Mucosa of descending colon (tissue), 3 donors: ENCODE measurements at regions not wholly inside any gene's neighbourhood (a gene's known extent, or its start where the extent isn't known, plus 50 kb on each side); places are given as distances from the start of the nearest gene placed in this dataset.

Experiments used
- ATAC-seq: fragments of 200-7000 bp; cut with Tn5 transposase; one replicate; pipeline ENCODE4 v1.9.1; 2020; ENCODE audit warnings: mild to moderate bottlenecking, moderate library complexity
- DNase-seq, 3 donors: peaks; one replicate each; pipeline ENCODE4 v3.0.0-alpha.2; 2020
- H3K36me3 ChIP-seq: fragments of 200-600 bp; one replicate; pipeline ENCODE4 v1.8.0; 2021; ENCODE audit warnings: low read depth, mild to moderate bottlenecking
- H3K4me1 ChIP-seq: fragments of 200-600 bp; one replicate; pipeline ENCODE4 v1.8.0; 2021; ENCODE audit warnings: low read depth, mild to moderate bottlenecking
- H3K4me3 ChIP-seq: fragments of 200-600 bp; one replicate; pipeline ENCODE4 v1.8.0; 2021; ENCODE audit warnings: mild to moderate bottlenecking
- H3K9me3 ChIP-seq: fragments of 200-600 bp; one replicate; pipeline ENCODE4 v1.8.0; 2021; ENCODE audit warnings: mild to moderate bottlenecking
- intact Hi-C, 2 donors: fragments of 100-400 bp; cut with DNase I in 1 of 2; cut with micrococcal nuclease in 1 of 2; formaldehyde crosslinking; loops; one replicate each; pipeline versions ENCODE4 v1.11.0 to v1.11.1; 2022; cut with DNase I, micrococcal nuclease
- TF ChIP-seq, protein P1 (sequence below): fragments of 200-600 bp; IDR thresholded peaks from one replicate; pipeline ENCODE4 v1.8.0; 2022; ENCODE audit warnings: antibody characterized with exemption, mild to moderate bottlenecking
- donor health status: DM: no; HTN: no; CAD: no; lungs with moderate emphysema.
- donor health status: DM: no; HTN: no; CAD: no.
- donor health status: DM: no; HTN: yes; CAD: no.

DNA sequence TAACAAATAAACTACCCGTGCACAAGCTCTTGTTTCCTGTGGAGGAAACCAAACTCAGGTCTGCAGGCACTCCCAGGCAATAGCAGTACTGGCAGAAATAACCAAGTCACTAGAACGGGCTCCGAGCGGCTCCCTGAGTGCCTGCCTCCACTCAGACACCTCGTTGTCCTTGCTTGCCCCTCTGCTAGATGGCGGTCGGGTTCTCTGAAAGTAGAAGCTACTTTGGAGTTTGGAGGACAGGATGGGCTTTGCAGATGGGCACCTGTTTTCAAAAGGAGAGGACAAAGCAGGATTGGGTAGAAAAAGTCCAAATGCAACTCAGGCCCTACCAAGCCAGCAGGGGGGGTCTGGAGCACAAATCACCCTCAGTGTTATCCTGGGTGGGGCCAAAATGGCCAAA lies 136.4 kb downstream of the LRRC30 start:
- intact Hi-C loops: no loop called here

DNA sequence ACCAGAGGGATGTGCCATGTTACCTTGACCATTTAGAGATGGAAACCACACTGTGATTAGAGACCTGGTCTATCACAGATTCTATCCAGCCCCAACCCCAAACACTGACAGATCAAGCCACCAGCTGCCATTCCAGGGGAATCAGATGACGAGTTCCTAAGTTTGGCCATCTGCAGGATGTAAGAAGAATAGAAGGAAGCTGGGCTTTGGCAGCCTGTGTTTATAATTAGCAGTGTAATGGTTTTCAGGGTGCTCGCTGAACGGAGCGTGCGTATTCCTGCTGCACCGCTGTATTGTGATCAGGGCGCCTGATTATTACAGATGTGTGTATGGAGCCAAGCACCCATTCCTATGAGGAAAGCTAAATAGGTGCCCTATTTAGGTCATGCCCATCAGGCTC lies 138.1 kb downstream of the LRRC30 start:
- TF ChIP-seq, protein P1, sequence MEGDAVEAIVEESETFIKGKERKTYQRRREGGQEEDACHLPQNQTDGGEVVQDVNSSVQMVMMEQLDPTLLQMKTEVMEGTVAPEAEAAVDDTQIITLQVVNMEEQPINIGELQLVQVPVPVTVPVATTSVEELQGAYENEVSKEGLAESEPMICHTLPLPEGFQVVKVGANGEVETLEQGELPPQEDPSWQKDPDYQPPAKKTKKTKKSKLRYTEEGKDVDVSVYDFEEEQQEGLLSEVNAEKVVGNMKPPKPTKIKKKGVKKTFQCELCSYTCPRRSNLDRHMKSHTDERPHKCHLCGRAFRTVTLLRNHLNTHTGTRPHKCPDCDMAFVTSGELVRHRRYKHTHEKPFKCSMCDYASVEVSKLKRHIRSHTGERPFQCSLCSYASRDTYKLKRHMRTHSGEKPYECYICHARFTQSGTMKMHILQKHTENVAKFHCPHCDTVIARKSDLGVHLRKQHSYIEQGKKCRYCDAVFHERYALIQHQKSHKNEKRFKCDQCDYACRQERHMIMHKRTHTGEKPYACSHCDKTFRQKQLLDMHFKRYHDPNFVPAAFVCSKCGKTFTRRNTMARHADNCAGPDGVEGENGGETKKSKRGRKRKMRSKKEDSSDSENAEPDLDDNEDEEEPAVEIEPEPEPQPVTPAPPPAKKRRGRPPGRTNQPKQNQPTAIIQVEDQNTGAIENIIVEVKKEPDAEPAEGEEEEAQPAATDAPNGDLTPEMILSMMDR: no peak
- no peaks in the 10 kb centered on the region for H3K4me1 ChIP-seq
- ATAC-seq (no peak), DNase-seq (no peak)
- H3K9me3 ChIP-seq: no peaks in the 10 kb centered on the region
- no peak overlapping the region for H3K4me3 ChIP-seq
- H3K36me3 ChIP-seq: no peaks in the 10 kb centered on the region
- intact Hi-C loops: no loop called here

More for the DNA sequence above, 136.4 kb downstream of the LRRC30 start:
- DNase-seq (no peak), ATAC-seq (no peak)
- TF ChIP-seq, protein P1: no peak
- no peaks in the 10 kb centered on the region for H3K4me1 ChIP-seq
- H3K9me3 ChIP-seq: no peaks in the 10 kb centered on the region
- H3K4me3 ChIP-seq: no peak overlapping the region
- no peaks in the 10 kb centered on the region for H3K36me3 ChIP-seq

DNA sequence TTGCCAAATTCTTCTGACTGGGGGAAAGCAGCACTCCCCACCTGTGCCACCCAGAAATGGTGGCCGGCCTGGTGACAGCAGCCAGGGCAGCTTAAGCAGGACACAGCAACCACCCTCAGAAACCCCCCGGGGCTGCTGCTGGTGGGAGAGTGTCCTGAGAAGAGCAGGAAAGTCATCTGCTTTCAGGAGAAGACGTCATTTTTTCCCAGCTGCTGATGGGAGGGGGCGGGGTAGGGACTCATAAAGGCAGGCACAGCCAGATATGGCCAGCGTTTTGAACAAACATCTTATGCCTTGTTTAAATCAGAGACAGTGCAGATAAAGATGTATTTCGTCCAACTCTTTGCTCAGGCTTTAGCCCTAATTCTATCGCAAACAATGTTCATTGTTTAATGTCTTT lies 139.5 kb downstream of the LRRC30 start:
- H3K4me1 ChIP-seq: no peaks in the 10 kb centered on the region
- ATAC-seq (no peak), DNase-seq (peak in 1 of 3 donors; percentile 7)
- TF ChIP-seq, protein P1: no peak
- H3K36me3 ChIP-seq: no peaks in the 10 kb centered on the region
- intact Hi-C loops: no loop called here
- no peaks in the 10 kb centered on the region for H3K9me3 ChIP-seq
- no peak overlapping the region for H3K4me3 ChIP-seq

DNA sequence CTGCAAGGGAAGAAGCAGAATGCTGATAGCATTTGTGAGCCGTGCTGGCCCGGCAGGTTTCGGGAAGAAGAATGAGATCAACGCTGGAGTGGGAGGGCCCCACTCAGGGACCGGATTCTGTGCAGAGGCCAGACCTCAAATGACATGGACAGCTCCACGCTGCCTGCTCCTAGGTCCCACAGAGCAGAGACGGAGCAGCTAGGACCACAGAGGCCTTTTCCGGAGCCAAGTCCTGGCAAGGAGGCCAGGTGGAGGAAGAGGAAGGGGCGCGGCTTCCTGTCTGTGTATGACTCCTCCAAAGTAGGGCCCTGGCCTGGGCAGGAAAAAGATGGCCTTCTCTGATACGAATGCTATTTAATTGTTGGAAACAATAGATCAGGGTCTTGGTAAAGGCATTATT lies 139.9 kb downstream of the LRRC30 start:
- ATAC-seq: peak; percentile 15
- TF ChIP-seq, protein P1: no peak
- Histone ChIP-seq H3K4me3 (no peak overlapping the region), H3K36me3 (no peaks in the 10 kb centered on the region), H3K4me1 (no peaks in the 10 kb centered on the region), H3K9me3 (no peaks in the 10 kb centered on the region)
- intact Hi-C loops: no loop called here
- peak in 1 of 3 donors; percentile 12 for DNase-seq

DNA sequence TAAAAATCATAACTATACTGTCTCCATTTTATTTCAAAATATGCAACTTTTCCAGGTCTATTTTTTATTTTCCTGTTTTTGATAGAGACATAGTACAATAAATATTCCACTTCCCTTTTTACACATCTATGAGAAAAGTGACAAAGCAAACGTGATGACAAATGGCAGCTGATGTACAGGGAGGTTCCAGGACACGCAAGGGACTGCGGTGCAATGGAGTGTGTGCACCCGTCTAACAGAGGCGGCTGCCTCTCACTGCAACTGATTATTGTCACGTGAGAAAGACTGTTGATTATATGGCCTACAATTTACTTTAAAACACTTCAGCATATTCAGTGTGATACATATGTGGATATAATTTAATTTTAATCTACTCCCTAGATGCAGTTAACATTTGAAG lies 142.6 kb downstream of the LRRC30 start:
- DNase-seq: no peak
- H3K4me3 ChIP-seq: no peak overlapping the region
- no peak for ATAC-seq
- H3K9me3 ChIP-seq: peaks cover 5% of the 10 kb centered on the region
- TF ChIP-seq, protein P1: no peak
- no peaks in the 10 kb centered on the region for H3K36me3 ChIP-seq
- intact Hi-C loops: no loop called here
- H3K4me1 ChIP-seq: no peaks in the 10 kb centered on the region

DNA sequence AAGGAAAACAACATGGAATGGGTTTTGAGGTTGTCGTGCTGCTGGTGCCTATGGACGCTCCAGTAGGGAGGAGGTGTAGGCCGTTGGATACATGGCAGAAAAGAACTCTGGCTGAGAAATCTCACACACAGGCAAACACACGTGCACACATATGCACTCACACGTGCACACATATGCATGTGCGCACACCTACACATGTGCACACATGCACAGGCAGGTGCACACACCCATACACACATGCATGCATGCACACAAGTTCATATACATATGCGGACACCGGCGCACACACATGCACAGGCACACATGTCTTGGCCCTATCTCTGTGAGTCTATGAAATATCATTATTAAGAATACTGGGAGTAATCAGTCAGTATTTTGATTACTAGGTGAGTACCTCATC lies 150.4 kb downstream of the LRRC30 start:
- no peak for ATAC-seq
- intact Hi-C loops: no loop called here
- TF ChIP-seq, protein P1: no peak

More for the DNA sequence above, 150.4 kb downstream of the LRRC30 start:
- Histone ChIP-seq H3K4me1 (no peaks in the 10 kb centered on the region), H3K36me3 (no peaks in the 10 kb centered on the region), H3K9me3 (peaks cover 5% of the 10 kb centered on the region), H3K4me3 (no peak overlapping the region)
- no peak for DNase-seq
